ENCODE measurements at regions not wholly inside any gene's neighbourhood (a gene's known extent, or its start where the extent isn't known, plus 50 kb on each side); places are given as distances from the start of the nearest gene placed in this dataset.
"Not testable (repeated sequence)": the region's sequence is repeated elsewhere in the genome, so short reads cannot be mapped to it uniquely, and the experiment has no call there.

- no peak for DNase-seq
Measured at GRCh38 chr14:84336433-84336832, 1193.5 kb upstream of the FLRT2 start.

GRCh38 chr14:84340938-84341337 lies 1189.0 kb upstream of the FLRT2 start:
- DNase-seq: no peak

- not testable (repeated sequence) for DNase-seq
Measured at GRCh38 chr14:84341867-84342266, 1188.1 kb upstream of the FLRT2 start.

- no peak for DNase-seq
Measured at GRCh38 chr14:84343656-84344055, 1186.3 kb upstream of the FLRT2 start.

GRCh38 chr14:84351646-84352045 lies 1178.3 kb upstream of the FLRT2 start:
- DNase-seq: no peak

GRCh38 chr14:84361476-84361875 lies 1168.5 kb upstream of the FLRT2 start:
- DNase-seq: no peak

GRCh38 chr14:84375235-84375634 lies 1154.7 kb upstream of the FLRT2 start:
- DNase-seq: no peak

- no peak for DNase-seq
Measured at GRCh38 chr14:84390010-84390409, 1139.9 kb upstream of the FLRT2 start.

GRCh38 chr14:84397631-84398030 lies 1132.3 kb upstream of the FLRT2 start:
- DNase-seq: no peak

GRCh38 chr14:84399296-84399910 lies 1130.5 kb upstream of the FLRT2 start:
- no peak for DNase-seq

GRCh38 chr14:84401631-84402030 lies 1128.3 kb upstream of the FLRT2 start:
- no peak for DNase-seq

- peak; percentile 63 for DNase-seq
Measured at GRCh38 chr14:84403585-84403984, 1126.4 kb upstream of the FLRT2 start.

GRCh38 chr14:84404246-84404645 lies 1125.7 kb upstream of the FLRT2 start:
- peak; percentile 3 for DNase-seq

- no peak for DNase-seq
Measured at GRCh38 chr14:84409435-84409834, 1120.5 kb upstream of the FLRT2 start.

GRCh38 chr14:84410344-84410743 lies 1119.6 kb upstream of the FLRT2 start:
- DNase-seq: no peak

GRCh38 chr14:84420221-84420620 lies 1109.7 kb upstream of the FLRT2 start:
- no peak for DNase-seq

- DNase-seq: no peak
Measured at GRCh38 chr14:84421621-84422020, 1108.3 kb upstream of the FLRT2 start.

GRCh38 chr14:84425968-84426367 lies 1104.0 kb upstream of the FLRT2 start:
- DNase-seq: no peak

GRCh38 chr14:84432676-84433075 lies 1097.3 kb upstream of the FLRT2 start:
- no peak for DNase-seq

- DNase-seq: no peak
Measured at GRCh38 chr14:84433961-84434360, 1096.0 kb upstream of the FLRT2 start.

- no peak for DNase-seq
Measured at GRCh38 chr14:84435820-84436324, 1094.1 kb upstream of the FLRT2 start.

- no peak for DNase-seq
Measured at GRCh38 chr14:84436528-84436927, 1093.4 kb upstream of the FLRT2 start.

- DNase-seq: no peak
Measured at GRCh38 chr14:84442521-84442920, 1087.4 kb upstream of the FLRT2 start.

GRCh38 chr14:84445486-84445885 lies 1084.5 kb upstream of the FLRT2 start:
- DNase-seq: no peak

GRCh38 chr14:84446250-84446649 lies 1083.7 kb upstream of the FLRT2 start:
- DNase-seq: no peak

Data from left kidney (tissue), 1 donor.